ENCODE measurements at regions not wholly inside any gene's neighbourhood (a gene's known extent, or its start where the extent isn't known, plus 50 kb on each side); places are given as distances from the start of the nearest gene placed in this dataset.

- no peak overlapping the region for H2BK15ac ChIP-seq (ENCODE audit: low read length)
- no peak overlapping the region for H2BK20ac ChIP-seq (ENCODE audit: low read length)
- no peak overlapping the region for H2BK5ac ChIP-seq (ENCODE audit: low read depth, low read length)
- no peak overlapping the region for H3K9ac ChIP-seq (replicated peaks in 1 of 4; ENCODE audit: extremely low read depth in 1 of 4, low read depth in 3 of 4, low read length in 3 of 4)
- H4K91ac ChIP-seq (replicated peaks; ENCODE audit: insufficient read length, low read length) = no peak overlapping the region
- no peak overlapping the region for H3K4me2 ChIP-seq (ENCODE audit: insufficient read depth in 1 of 2, low read depth in 2 of 2, low read length in 2 of 2)
- no peak overlapping the region for H3K27ac ChIP-seq (ENCODE audit: low read depth, low read length)
- FAIRE-seq = no peak
- no peak overlapping the region for H3K18ac ChIP-seq (ENCODE audit: extremely low read depth, low read length)
- H3K27me3 ChIP-seq (replicated peaks in 1 of 4; ENCODE audit: control insufficient read depth in 3 of 4, extremely low read depth in 1 of 4, insufficient read depth in 3 of 4, low read length in 3 of 4) = no peaks in the 10 kb centered on the region
- ChIA-PET CTCF (ENCODE audit: partially characterized antibody) (no interaction called here), POLR2A (ENCODE audit: partially characterized antibody) (no interaction called here)
- no peaks in the 10 kb centered on the region for H4K20me1 ChIP-seq (replicated peaks in 1 of 2; ENCODE audit: control insufficient read depth in 1 of 2, insufficient read depth in 2 of 2, low read length in 2 of 2)
- H3K4me3 ChIP-seq (ENCODE audit: extremely low read depth in 1 of 4, insufficient read depth in 2 of 4, low read depth in 3 of 4, low read length in 4 of 4) = no peak overlapping the region
- TF ChIP-seq MAFK (IDR thresholded peaks at IDR 0.05; ENCODE audit: low read depth, low read length) (no peak), EZH2 (IDR thresholded peaks at IDR 0.05; ENCODE audit: low read depth, low read length, severe bottlenecking) (no peak), NANOG (IDR thresholded peaks at IDR 0.05; ENCODE audit: insufficient read depth, low read depth, low read length, poor library complexity, severe bottlenecking) (no peak), HDAC6 (IDR thresholded peaks at IDR 0.05; ENCODE audit: low read depth, low read length) (no peak)
- H3K79me2 ChIP-seq (ENCODE audit: control insufficient read depth in 1 of 2, insufficient read depth in 2 of 2, low read length in 2 of 2) = no peaks in the 10 kb centered on the region
- H2AFZ ChIP-seq (ENCODE audit: low read length) = no peak overlapping the region
- no peak overlapping the region for H3K23ac ChIP-seq (ENCODE audit: insufficient read length)
- no peak overlapping the region for H4K5ac ChIP-seq (ENCODE audit: insufficient read length, low read depth, low read length)
- no peaks in the 10 kb centered on the region; a peak in 1 of 7 replicates for H3K4me1 ChIP-seq (replicated peaks in 1 of 4; ENCODE audit: control insufficient read depth in 3 of 4, insufficient read depth in 4 of 4, low read length in 3 of 4)
- H3K36me3 ChIP-seq (ENCODE audit: control insufficient read depth in 2 of 4, insufficient read depth in 4 of 4, low read length in 3 of 4) = no peaks in the 10 kb centered on the region
- no peaks in the 10 kb centered on the region for H3K23me2 ChIP-seq (ENCODE audit: low read depth, low read length)
- no peak overlapping the region for H3K14ac ChIP-seq (ENCODE audit: insufficient read length)
- H3K79me1 ChIP-seq (ENCODE audit: low read depth, low read length) = no peaks in the 10 kb centered on the region
- no peaks in the 10 kb centered on the region for H3K9me3 ChIP-seq (ENCODE audit: insufficient read depth in 2 of 2, low read depth in 1 of 2, low read length in 1 of 2)
- no peak overlapping the region for H2BK120ac ChIP-seq (replicated peaks; ENCODE audit: low read depth, low read length)
- DNase-seq (ENCODE audit: low read depth in 1 of 2, low spot score in 2 of 2) = no peak
- no peak overlapping the region for H3K56ac ChIP-seq (replicated peaks; ENCODE audit: insufficient read length, low read depth, low read length)
- no peak overlapping the region for H3K4ac ChIP-seq (replicated peaks; ENCODE audit: insufficient read length, low read depth, low read length)
- H2BK12ac ChIP-seq (ENCODE audit: low read depth, low read length) = 0 out of 2 replicates have a peak overlapping the region, but pooled peaks have one; percentile 4
- 95% methylated on average over 6 of the region's 6 CpGs; no CpG with 5 or more reads in 1 of the 2 experiments for WGBS, 2 experiments (ENCODE audit: extremely low coverage in 1 of 2, insufficient coverage in 1 of 2, insufficient read length in 1 of 2, insufficient replicate concordance in 2 of 2, low coverage in 1 of 2, low lambda C conversion rate in 2 of 2, missing lambda C conversion rate in 1 of 2)
- no peak overlapping the region for H2AK5ac ChIP-seq (ENCODE audit: low read depth, low read length)
- H4K8ac ChIP-seq (ENCODE audit: extremely low read depth, insufficient read depth, low read length) = no peak overlapping the region
Measured at GRCh38 chr2:2464643-2465042, 133.6 kb upstream of the MYT1L start.

Measured in H1 (cell line).